ENCODE measurements at regions not wholly inside any gene's neighbourhood (a gene's known extent, or its start where the extent isn't known, plus 50 kb on each side); places are given as distances from the start of the nearest gene placed in this dataset.

DNA sequence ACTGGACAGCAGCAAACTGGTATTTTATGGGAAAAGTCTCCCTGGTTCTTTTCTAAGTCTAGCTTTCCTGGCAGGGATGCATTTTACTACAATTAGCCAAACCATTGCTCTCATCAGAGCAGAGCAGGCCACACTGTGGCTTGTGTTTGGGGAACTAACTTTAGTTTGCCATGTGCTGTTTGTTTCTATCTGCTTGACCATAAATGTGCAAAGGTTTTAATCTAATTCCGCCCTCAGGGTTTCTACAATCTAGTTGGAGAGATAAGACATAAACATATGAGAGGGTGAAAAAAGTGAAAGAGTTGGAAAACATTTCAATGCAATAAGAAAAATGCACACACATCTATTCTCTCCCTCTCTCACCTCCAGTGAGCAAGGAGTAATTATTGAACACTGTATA lies 86.9 kb upstream of the MAPK4 start:
- DNase-seq (no peak), ATAC-seq (ENCODE audit: low read depth) (no peak)
- Histone ChIP-seq H3K4me1 (ENCODE audit: control insufficient read depth, insufficient read depth, low read length) (no peaks in the 10 kb centered on the region), H3K4me2 (ENCODE audit: low read depth, low read length) (no peak overlapping the region), H2BK15ac (ENCODE audit: low read depth, low read length) (no peak overlapping the region), H3K23ac (ENCODE audit: low read depth, low read length) (no peak overlapping the region), H2BK20ac (ENCODE audit: low read depth, low read length) (no peak overlapping the region), H3K56ac (ENCODE audit: extremely low read depth, insufficient read depth, low read length) (no peak overlapping the region), H3K36me3 (ENCODE audit: control insufficient read depth, insufficient read depth, low read length) (no peaks in the 10 kb centered on the region), H2BK120ac (ENCODE audit: low read depth, low read length) (no peak overlapping the region), H3K79me1 (ENCODE audit: low read depth in 1 of 2, low read length in 2 of 2) (no peaks in the 10 kb centered on the region), H2BK5ac (ENCODE audit: low read depth, low read length, poor library complexity, severe bottlenecking) (no peak overlapping the region), H4K91ac (ENCODE audit: insufficient read depth, low read depth, low read length) (no peak overlapping the region), H3K27ac (ENCODE audit: insufficient read depth, low read length) (no peak overlapping the region), H3K4me3 (ENCODE audit: insufficient read depth, low read depth, low read length) (no peak overlapping the region), H3K9ac (ENCODE audit: low read depth, low read length) (no peak overlapping the region), H3K27me3 (ENCODE audit: control insufficient read depth, insufficient read depth, low read length) (no peaks in the 10 kb centered on the region), H3K9me1 (ENCODE audit: insufficient read depth, low read length) (no peaks in the 10 kb centered on the region), H2AK5ac (ENCODE audit: low read depth, low read length) (no peak overlapping the region), H4K8ac (ENCODE audit: low read depth in 2 of 2, low read length in 2 of 2) (no peak overlapping the region), H3K9me3 (ENCODE audit: control insufficient read depth, insufficient read depth, low read length) (no peaks in the 10 kb centered on the region), H2AK9ac (replicated peaks; ENCODE audit: low read depth, low read length, poor library complexity) (no peak overlapping the region), H2AFZ (replicated peaks; ENCODE audit: low read length, poor library complexity) (no peak overlapping the region), H4K5ac (ENCODE audit: low read depth, low read length) (no peak overlapping the region), H4K20me1 (ENCODE audit: insufficient read depth, low read length) (no peaks in the 10 kb centered on the region), H3K14ac (replicated peaks; ENCODE audit: low read depth, low read length) (no peak overlapping the region), H3K18ac (ENCODE audit: low read depth, low read length) (no peak overlapping the region), H3K4ac (ENCODE audit: low read depth, low read length) (no peak overlapping the region)
- in situ Hi-C loops (cut with MboI; ENCODE audit: low sequenced_read_pairs): no loop called here
- TF ChIP-seq POLR2A (IDR thresholded peaks at IDR 0.05; ENCODE audit: low read depth, low read length): no peak
- no peak for TF ChIP-seq NFE2L2 (IDR thresholded peaks at IDR 0.05; ENCODE audit: low read depth, low read length)
- no peak for TF ChIP-seq RCOR1 (IDR thresholded peaks at IDR 0.05; ENCODE audit: insufficient replicate concordance, low read length)
- TF ChIP-seq MAZ (IDR thresholded peaks at IDR 0.05; ENCODE audit: borderline replicate concordance, low read depth, low read length): no peak
- TF ChIP-seq, protein P1, sequence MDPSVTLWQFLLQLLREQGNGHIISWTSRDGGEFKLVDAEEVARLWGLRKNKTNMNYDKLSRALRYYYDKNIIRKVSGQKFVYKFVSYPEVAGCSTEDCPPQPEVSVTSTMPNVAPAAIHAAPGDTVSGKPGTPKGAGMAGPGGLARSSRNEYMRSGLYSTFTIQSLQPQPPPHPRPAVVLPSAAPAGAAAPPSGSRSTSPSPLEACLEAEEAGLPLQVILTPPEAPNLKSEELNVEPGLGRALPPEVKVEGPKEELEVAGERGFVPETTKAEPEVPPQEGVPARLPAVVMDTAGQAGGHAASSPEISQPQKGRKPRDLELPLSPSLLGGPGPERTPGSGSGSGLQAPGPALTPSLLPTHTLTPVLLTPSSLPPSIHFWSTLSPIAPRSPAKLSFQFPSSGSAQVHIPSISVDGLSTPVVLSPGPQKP (IDR thresholded peaks at IDR 0.05; ENCODE audit: borderline replicate concordance, low read depth, low read length): no peak
- intact Hi-C loops (cut with micrococcal nuclease): no loop called here
- ChIA-PET CTCF (no interaction called here), POLR2A (ENCODE audit: unreplicated experiment) (no interaction called here)
- dilution Hi-C loops (cut with HindIII; ENCODE audit: low sequenced_read_pairs, unreplicated experiment): no loop called here
- no TSS peak for BruUV-seq (replicated peaks)
- no CpG with 5 or more reads among the region's 1 CpG for WGBS, 2 experiments (ENCODE audit: extremely low coverage in 2 of 2, insufficient read length in 1 of 2)

Measured in IMR-90 (cell line).